ENCODE measurements at regions not wholly inside any gene's neighbourhood (a gene's known extent, or its start where the extent isn't known, plus 50 kb on each side); places are given as distances from the start of the nearest gene placed in this dataset.

DNA sequence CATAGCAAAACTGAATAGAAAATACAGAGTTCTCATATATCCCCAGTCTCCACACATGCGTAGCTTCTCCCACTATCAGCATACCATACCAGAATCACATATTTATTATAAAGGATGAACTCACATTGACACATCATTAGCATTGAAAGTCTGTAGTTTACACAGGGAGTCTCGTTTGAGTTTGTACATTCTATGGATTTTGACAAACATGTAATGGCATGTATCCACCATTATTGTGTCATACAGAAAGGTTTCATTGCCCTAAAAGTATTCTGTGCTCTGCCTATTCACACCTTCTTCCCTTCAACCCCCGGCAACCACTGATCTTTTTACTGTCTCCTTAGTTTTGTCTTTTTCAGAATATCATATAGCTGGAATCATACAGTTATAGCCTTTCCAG is 562.4 kb downstream of the KCTD8 start:
- TF ChIP-seq, protein P1, sequence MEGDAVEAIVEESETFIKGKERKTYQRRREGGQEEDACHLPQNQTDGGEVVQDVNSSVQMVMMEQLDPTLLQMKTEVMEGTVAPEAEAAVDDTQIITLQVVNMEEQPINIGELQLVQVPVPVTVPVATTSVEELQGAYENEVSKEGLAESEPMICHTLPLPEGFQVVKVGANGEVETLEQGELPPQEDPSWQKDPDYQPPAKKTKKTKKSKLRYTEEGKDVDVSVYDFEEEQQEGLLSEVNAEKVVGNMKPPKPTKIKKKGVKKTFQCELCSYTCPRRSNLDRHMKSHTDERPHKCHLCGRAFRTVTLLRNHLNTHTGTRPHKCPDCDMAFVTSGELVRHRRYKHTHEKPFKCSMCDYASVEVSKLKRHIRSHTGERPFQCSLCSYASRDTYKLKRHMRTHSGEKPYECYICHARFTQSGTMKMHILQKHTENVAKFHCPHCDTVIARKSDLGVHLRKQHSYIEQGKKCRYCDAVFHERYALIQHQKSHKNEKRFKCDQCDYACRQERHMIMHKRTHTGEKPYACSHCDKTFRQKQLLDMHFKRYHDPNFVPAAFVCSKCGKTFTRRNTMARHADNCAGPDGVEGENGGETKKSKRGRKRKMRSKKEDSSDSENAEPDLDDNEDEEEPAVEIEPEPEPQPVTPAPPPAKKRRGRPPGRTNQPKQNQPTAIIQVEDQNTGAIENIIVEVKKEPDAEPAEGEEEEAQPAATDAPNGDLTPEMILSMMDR (IDR thresholded peaks at IDR 0.05), result no peak
- H3K27ac ChIP-seq, result no peak overlapping the region

DNA sequence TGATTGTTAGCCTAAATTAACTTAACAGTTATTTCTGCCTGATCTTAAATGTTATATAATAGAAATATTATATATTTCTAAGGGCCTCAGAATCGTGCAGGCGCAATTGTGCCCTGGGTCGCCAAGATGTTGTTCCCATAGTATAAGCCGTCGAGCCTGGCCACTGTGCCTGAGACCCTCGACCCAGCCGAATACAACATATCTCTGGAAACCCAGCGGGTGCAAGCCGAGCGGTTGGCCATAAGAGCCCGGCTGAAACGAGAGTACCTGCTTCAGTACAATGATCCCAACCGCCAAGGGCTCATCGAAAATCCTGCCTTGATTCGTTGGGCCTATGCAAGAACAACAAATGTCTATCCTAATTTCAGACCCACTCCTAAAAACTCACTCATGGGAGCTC is 549.8 kb downstream of the KCTD8 start:
- TF ChIP-seq ZFX (IDR thresholded peaks at IDR 0.05; ENCODE audit: borderline replicate concordance), result no peak
- TF ChIP-seq, protein P1 (IDR thresholded peaks at IDR 0.05), result no peak
- no peak overlapping the region for H3K27ac ChIP-seq

DNA sequence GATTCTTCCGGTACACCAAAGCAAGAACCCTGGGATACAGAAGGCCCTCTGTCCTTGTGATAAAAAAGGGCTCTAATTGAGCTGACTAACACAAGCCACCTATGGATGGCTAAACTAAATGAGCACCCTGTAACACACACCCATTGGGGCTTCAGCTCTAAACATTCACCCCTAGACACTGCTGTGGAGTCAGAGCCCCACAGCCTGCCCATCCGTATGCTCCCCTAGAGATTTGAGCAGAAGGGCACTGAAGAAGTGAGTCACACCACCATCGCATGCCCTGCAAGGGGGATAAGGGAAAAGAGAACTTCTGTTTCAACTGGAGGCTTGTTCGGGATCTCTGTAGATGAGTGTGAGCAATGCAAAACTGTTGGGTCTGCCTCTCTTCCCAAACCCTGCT is 545.2 kb downstream of the KCTD8 start:
- H3K27ac ChIP-seq, result no peak overlapping the region
- TF ChIP-seq, protein P1 (IDR thresholded peaks at IDR 0.05), result no peak
- TF ChIP-seq ZFX (IDR thresholded peaks at IDR 0.05; ENCODE audit: borderline replicate concordance), result no peak

DNA sequence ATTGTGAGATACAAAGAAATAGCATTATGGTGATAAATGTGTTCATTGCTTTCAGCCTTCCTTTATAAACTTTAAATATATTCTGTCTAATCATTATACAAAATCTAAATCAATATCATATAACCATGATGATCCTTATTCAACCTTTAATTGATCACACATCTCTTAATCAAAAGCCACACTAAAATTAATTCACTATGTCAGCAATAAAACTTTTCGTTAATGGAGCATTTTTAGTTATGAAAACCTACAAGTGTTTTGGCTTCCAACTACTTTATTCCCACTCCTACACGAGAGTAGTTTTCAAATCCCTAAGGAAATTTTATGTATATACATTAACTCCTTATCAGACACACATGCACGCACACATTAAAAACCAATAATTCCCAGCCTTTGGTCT is 530.2 kb downstream of the KCTD8 start:
- TF ChIP-seq ZFX (IDR thresholded peaks at IDR 0.05; ENCODE audit: borderline replicate concordance), result no peak
- TF ChIP-seq, protein P1 (IDR thresholded peaks at IDR 0.05), result no peak

DNA sequence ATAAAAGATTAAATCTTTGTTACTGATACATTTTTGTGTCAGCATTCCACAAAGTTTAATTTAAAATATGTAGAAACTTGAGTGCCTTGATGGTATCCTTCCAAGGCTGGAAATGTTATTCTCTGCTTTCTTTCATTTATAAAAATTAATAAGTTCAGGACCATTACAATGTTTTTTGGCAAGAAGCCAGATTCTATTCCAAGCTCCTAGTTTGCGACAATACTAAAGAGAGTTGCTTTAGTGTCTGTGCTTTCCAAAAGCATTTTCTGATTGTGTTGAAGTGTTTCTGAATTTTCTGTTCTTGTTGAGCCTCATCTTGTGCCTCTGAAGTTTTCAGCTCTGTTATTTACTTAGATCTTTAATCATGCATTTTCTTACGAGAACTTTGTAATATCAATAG is 516.2 kb downstream of the KCTD8 start:
- TF ChIP-seq, protein P1 (IDR thresholded peaks at IDR 0.05), result no peak
- TF ChIP-seq ZFX (IDR thresholded peaks at IDR 0.05; ENCODE audit: borderline replicate concordance), result no peak
- no peak overlapping the region for H3K27ac ChIP-seq

More for the DNA sequence above, 530.2 kb downstream of the KCTD8 start:
- H3K27ac ChIP-seq, result no peak overlapping the region

DNA sequence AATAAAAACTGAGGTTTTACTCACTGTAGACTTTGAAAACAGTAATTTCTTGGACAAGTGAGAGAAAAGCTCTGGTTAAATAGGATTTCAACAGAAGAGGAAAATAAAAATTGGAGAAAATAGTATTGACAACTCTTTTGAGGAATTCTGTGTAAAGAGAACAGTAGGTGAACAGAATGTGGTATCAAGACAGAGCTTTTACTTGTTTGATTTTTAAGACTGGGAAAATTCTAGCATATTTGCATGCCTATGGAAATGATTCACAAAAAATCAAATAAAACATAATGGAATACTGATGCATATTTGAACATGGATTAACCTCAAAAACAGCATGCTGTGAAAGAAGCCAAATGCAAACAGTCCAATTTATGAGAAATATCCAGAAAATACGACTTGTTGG is 504.6 kb downstream of the KCTD8 start:
- no peak overlapping the region for H3K27ac ChIP-seq
- TF ChIP-seq, protein P1 (IDR thresholded peaks at IDR 0.05), result no peak
- TF ChIP-seq ZFX (IDR thresholded peaks at IDR 0.05; ENCODE audit: borderline replicate concordance), result no peak

DNA sequence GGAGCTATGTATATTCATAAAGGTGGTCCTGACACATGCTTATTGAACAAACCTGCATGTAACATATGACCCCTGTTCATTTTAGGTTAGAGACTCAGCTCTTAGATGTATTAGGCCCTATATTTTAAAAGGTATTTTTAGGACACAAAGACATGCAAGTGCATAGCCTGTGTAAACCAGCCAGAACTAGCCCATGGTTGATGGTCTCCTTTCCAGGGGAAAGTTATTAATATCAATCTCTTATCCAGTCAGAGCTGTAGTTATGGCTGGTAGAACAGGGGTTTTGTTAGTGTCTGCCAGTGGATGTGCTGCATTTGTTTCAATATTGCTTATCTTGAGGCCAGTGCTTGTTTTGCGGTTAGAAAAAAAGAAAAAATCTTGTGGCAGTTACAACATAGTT is 488.6 kb downstream of the KCTD8 start:
- TF ChIP-seq, protein P1 (IDR thresholded peaks at IDR 0.05), result no peak
- no peak for TF ChIP-seq ZFX (IDR thresholded peaks at IDR 0.05; ENCODE audit: borderline replicate concordance)
- H3K27ac ChIP-seq, result no peak overlapping the region

Data from 22Rv1 (cell line).